ENCODE measurements at regions not wholly inside any gene's neighbourhood (a gene's known extent, or its start where the extent isn't known, plus 50 kb on each side); places are given as distances from the start of the nearest gene placed in this dataset.
A peak's percentile ranks its signal among the peaks of the same experiment; 100 is the strongest.

- Histone ChIP-seq H3K36me3 (ENCODE audit: insufficient read depth, low read length) (no peaks in the 10 kb centered on the region), H3K27ac (ENCODE audit: low read depth, low read length) (no peak overlapping the region), H3K4me1 (ENCODE audit: insufficient read depth, low read length) (no peaks in the 10 kb centered on the region), H3K79me2 (ENCODE audit: insufficient read depth, low read length) (no peaks in the 10 kb centered on the region), H3K4me2 (ENCODE audit: insufficient read depth, low read length) (no peak overlapping the region), H3K9me3 (ENCODE audit: low read depth, low read length) (no peaks in the 10 kb centered on the region), H3K4me3 (ENCODE audit: insufficient read depth, low read length) (no peak overlapping the region), H4K20me1 (ENCODE audit: insufficient read depth, low read length) (no peaks in the 10 kb centered on the region), H2AFZ (ENCODE audit: low read length) (no peak overlapping the region), H3K27me3 (ENCODE audit: insufficient read depth, low read length) (no peaks in the 10 kb centered on the region)
- no peak for TF ChIP-seq CTCF (IDR thresholded peaks at IDR 0.05; ENCODE audit: extremely low read depth, low read depth, low read length)
- DNase-seq (ENCODE audit: insufficient read length, low spot score, missing footprints) = peak; percentile 18
These were observed 1556.6 kb upstream of the PRR20A start for GRCh38 chr13:55583953-55584593.

GRCh38 chr13:55602784-55603183, 1537.9 kb upstream of the PRR20A start:
- no peak overlapping the region for H3K4me2 ChIP-seq (ENCODE audit: insufficient read depth, low read length)
- no peak overlapping the region for H2AFZ ChIP-seq (ENCODE audit: low read length)
- TF ChIP-seq CTCF (IDR thresholded peaks at IDR 0.05; ENCODE audit: extremely low read depth, low read depth, low read length) = no peak

DNA sequence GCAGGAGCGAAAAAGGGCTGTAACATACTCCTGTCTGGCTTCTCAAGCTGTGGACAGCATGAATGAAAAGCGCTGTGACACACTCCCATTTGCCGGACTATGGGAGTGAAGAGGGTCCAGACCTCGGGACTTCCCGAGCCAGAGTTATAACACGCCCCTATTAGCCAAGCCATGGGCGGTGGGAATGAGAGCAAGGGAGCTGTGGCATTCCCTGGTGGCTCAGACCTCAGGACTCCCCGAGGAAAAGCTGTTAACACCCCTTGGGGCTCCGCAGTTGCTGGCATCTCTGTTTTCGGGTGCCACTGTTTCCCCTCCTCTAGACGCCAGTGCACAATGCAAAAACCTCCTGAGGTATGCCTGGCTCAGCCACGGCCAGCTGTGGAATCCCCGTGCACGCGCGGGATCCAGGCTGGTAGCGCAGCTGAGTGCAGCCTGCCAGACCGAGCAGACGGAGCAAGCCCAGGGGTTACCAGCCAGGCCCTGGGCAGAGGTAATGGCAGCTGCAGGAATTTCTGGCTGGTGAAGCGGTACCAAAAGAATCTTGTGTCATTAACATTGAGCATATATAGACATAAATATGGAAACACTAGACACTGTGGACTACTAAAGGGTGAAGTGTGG, 1534.6 kb upstream of the PRR20A start:
- Histone ChIP-seq H3K36me3 (ENCODE audit: insufficient read depth, low read length) (no peaks in the 10 kb centered on the region), H2AFZ (ENCODE audit: low read length) (no peak overlapping the region), H4K20me1 (ENCODE audit: insufficient read depth, low read length) (no peaks in the 10 kb centered on the region), H3K27me3 (ENCODE audit: insufficient read depth, low read length) (no peaks in the 10 kb centered on the region), H3K4me3 (ENCODE audit: insufficient read depth, low read length) (no peak overlapping the region), H3K9me3 (ENCODE audit: low read depth, low read length) (no peaks in the 10 kb centered on the region), H3K4me1 (ENCODE audit: insufficient read depth, low read length) (no peaks in the 10 kb centered on the region), H3K79me2 (ENCODE audit: insufficient read depth, low read length) (no peaks in the 10 kb centered on the region), H3K4me2 (ENCODE audit: insufficient read depth, low read length) (no peak overlapping the region), H3K27ac (ENCODE audit: low read depth, low read length) (no peak overlapping the region)
- peak; percentile 8 for DNase-seq (ENCODE audit: insufficient read length, low spot score, missing footprints)
- TF ChIP-seq CTCF (IDR thresholded peaks at IDR 0.05; ENCODE audit: extremely low read depth, low read depth, low read length) = no peak

More at GRCh38 chr13:55602784-55603183, 1537.9 kb upstream of the PRR20A start:
- H3K9me3 ChIP-seq (ENCODE audit: low read depth, low read length) = no peaks in the 10 kb centered on the region
- no peaks in the 10 kb centered on the region for H3K36me3 ChIP-seq (ENCODE audit: insufficient read depth, low read length)
- H3K27ac ChIP-seq (ENCODE audit: low read depth, low read length) = no peak overlapping the region
- H3K4me3 ChIP-seq (ENCODE audit: insufficient read depth, low read length) = no peak overlapping the region
- no peaks in the 10 kb centered on the region for H3K4me1 ChIP-seq (ENCODE audit: insufficient read depth, low read length)
- no peaks in the 10 kb centered on the region for H4K20me1 ChIP-seq (ENCODE audit: insufficient read depth, low read length)
- peak; percentile 26 for DNase-seq (ENCODE audit: insufficient read length, low spot score, missing footprints)
- no peaks in the 10 kb centered on the region for H3K79me2 ChIP-seq (ENCODE audit: insufficient read depth, low read length)
- no peaks in the 10 kb centered on the region for H3K27me3 ChIP-seq (ENCODE audit: insufficient read depth, low read length)

DNA sequence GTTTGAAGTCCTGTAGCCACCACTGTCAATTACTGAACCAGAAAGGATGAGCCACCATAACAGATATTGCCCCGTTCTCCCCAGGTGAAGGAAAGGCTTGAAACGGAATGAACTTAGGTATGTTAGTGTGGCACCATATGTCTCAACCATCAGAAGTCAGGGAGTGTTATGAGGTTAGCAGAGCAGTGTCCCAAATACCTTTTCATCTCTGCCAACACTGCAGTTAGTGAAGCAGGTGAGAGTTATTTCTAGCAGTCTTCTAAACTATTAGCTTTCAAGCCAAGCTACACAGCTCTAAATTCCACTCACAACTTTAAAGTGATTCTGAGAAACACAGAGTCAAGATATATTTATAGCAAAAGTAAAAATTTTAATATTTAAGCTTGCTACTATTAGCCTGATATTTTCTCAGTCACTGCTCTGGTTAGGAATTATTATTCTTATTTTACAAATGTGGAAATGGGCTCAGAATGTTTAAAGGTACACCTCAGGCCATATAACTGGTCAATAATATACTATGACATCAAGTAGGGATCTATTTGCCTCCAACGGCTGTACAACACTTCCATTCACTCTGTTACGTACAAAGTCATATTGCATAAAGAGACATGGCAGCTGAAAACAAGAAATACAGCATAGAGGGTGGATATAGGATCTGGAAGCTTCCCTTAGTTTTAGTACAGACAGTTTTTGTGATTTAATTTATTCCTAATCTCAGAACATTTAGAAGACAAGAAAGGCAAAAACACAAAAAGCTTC, 1527.1 kb upstream of the PRR20A start:
- H3K79me2 ChIP-seq (ENCODE audit: insufficient read depth, low read length) = no peaks in the 10 kb centered on the region
- DNase-seq (ENCODE audit: insufficient read length, low spot score, missing footprints) = no peak
- no peaks in the 10 kb centered on the region for H3K36me3 ChIP-seq (ENCODE audit: insufficient read depth, low read length)
- H3K9me3 ChIP-seq (ENCODE audit: low read depth, low read length) = peaks cover 6% of the 10 kb centered on the region
- no peak overlapping the region for H2AFZ ChIP-seq (ENCODE audit: low read length)
- H4K20me1 ChIP-seq (ENCODE audit: insufficient read depth, low read length) = no peaks in the 10 kb centered on the region
- H3K4me2 ChIP-seq (ENCODE audit: insufficient read depth, low read length) = no peak overlapping the region
- no peaks in the 10 kb centered on the region for H3K4me1 ChIP-seq (ENCODE audit: insufficient read depth, low read length)
- H3K27me3 ChIP-seq (ENCODE audit: insufficient read depth, low read length) = no peaks in the 10 kb centered on the region
- no peak for TF ChIP-seq CTCF (IDR thresholded peaks at IDR 0.05; ENCODE audit: extremely low read depth, low read depth, low read length)
- H3K4me3 ChIP-seq (ENCODE audit: insufficient read depth, low read length) = no peak overlapping the region
- no peak overlapping the region for H3K27ac ChIP-seq (ENCODE audit: low read depth, low read length)

Measured in osteoblast (primary cell).